Left ventricle myocardium superior (tissue), 1 donor: ENCODE measurements at regions not wholly inside any gene's neighbourhood (a gene's known extent, or its start where the extent isn't known, plus 50 kb on each side); places are given as distances from the start of the nearest gene placed in this dataset.
"Not testable (repeated sequence)": the region's sequence is repeated elsewhere in the genome, so short reads cannot be mapped to it uniquely, and the experiment has no call there.

Experiments used
- ATAC-seq: fragments of 200-7000 bp; cut with Tn5 transposase; one replicate; pipeline ENCODE4 v1.9.1; 2020; ENCODE audit warnings: mild to moderate bottlenecking, moderate library complexity
- DNase-seq: peaks from one replicate; pipeline ENCODE4 v3.0.0-alpha.2; 2020
- intact Hi-C: fragments of 100-400 bp; cut with micrococcal nuclease; formaldehyde crosslinking; loops from one replicate; pipeline ENCODE4 v1.11.0; 2022
- donor health status: DM: no; HTN: yes; CAD: no; lungs with severe emphysema.

DNA sequence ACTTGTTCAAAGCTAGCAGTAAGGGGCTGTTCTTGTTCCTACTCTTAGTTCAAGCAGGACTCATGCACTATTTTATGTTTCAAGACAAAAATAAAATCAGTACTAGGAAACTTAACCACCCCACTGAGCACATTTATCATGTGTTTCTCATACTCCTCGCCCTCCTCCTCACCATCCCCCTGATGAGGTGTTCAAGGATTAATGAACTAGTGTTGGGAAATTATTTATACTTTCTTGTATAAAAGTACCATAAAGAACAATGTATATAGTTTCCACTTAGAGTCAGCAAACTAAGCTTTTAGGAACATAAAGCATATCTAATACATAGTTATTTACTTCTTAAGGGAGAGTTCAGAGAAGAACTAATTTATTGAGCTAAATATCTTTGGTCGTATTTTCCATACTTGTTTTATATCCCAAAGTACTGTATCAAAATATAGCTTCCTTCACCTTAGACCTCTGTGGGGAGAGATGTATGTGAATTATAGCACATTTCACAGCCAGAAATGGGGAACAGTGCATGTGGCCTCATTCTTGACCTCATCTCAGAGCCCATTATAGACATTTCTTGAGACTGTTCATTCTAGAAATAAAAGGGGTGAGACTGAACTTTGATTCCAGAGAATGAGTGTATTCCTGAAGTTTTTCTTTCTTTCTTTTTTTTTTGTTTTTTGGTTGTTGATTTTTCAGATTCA lies 326.5 kb upstream of the MAP3K7 start:
- intact Hi-C loops = no loop called here
- DNase-seq = no peak
- ATAC-seq = no peak

DNA sequence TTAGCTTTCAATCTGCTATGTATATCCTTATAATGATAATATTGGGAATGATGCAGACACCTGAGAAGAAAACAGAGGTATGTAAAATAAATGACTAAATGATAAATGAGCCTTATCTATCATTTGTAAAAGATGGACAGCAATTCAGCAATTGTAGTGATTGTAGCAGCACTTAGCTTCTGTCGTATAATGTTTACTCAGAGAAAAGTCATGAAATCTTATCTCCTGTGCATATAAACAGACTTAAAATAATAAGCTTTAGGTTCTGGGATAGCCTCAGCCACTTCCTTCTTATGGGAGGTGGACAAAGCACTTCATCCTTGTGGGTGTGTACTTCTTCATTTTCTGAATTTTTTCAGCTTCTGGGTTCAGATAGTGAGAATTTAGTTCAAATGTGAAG lies 324.8 kb upstream of the MAP3K7 start:
- intact Hi-C loops = no loop called here
- ATAC-seq = no peak
- no peak for DNase-seq

DNA sequence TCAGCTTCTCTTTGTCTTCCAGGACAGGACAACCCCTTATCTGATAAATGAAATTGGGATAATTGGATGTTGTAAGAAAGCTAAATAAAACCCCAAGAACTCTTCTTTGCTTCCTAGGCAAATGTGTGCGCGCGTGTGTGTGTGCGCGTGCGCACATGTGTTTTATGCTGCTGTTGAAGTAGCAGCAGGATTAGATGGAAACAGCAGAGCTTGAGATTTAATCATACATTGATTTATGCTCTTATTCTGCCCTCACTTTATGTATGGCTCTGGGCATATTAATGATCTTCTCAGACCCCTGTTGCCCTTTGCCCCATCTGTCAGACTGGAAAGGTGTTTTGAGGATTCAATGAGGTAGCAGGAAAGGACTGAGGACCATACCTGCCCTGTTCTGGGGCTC lies 324.0 kb upstream of the MAP3K7 start:
- ATAC-seq = no peak
- DNase-seq = no peak
- intact Hi-C loops = no loop called here

DNA sequence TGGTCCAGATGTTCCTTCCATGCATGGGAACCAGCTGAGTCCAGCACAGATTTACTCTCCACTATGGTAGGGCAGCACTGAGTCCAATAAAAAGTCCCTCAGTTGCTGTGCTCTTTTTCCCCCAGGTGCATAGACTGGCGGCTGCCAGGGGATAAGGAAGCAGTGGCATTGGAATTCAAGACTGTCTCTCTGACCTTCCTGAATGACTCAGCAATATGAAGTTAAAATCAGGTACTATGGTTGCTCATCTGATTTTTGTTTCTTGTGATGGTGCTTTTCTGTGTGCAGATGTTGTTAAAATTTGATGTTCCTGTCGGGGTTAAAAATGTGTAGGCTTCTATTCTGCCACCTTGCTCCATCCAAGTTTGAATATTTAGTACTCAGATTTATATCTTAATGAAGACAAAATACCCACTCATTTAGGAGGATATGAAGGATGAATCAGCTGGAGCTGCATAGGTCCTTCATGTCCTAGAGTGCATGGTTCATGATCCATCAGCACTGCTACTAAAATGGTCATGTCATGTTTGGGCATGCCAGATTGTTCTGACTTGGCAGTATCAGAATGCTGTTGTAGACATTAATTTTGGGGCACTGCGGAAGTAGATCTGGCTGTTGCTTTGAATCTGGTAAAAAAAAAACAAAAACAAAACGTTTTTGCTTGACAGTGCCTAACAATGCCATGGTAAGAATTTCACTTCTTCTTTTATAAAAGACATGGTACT lies 321.2 kb upstream of the MAP3K7 start:
- intact Hi-C loops = no loop called here
- no peak for DNase-seq
- no peak for ATAC-seq

DNA sequence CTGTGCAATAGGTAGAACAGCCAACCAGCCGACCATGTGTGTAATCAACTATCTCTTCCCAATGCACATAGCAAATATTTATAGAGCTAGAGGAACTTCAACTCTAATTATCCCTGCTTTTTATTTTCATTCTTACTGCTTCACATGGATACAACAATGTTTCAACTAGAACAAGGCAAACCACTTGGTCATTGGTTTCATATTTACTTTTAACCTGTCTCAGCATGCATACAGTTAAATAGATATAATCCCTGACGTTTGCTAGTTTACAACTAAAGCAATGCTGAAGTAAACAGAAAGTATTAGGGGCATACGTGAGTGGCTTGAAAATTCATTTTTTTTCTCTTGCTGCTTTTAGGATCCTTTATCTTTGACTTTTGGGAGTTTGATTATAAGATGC lies 318.5 kb upstream of the MAP3K7 start:
- no peak for DNase-seq
- ATAC-seq = no peak
- intact Hi-C loops = no loop called here

DNA sequence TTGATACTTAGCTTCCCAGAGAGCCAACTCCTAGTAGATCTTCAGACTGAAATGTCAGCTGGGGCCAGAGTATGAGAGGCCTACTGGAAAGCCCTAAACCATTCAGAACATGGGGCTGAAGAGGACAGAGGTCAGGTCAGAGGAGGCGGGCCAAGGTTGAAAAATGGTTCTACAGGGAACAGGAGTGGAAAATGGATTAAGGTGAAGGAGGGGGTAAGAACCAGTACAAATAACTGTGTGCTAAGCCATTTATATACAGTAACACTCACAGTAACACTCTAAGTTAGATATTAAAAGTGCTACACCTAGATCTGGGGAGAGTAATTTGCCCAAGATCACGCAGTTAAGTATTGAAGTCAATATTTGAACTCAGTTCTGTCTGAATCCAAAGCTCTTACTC lies 313.2 kb upstream of the MAP3K7 start:
- DNase-seq (no peak), ATAC-seq (no peak)
- intact Hi-C loops = no loop called here

DNA sequence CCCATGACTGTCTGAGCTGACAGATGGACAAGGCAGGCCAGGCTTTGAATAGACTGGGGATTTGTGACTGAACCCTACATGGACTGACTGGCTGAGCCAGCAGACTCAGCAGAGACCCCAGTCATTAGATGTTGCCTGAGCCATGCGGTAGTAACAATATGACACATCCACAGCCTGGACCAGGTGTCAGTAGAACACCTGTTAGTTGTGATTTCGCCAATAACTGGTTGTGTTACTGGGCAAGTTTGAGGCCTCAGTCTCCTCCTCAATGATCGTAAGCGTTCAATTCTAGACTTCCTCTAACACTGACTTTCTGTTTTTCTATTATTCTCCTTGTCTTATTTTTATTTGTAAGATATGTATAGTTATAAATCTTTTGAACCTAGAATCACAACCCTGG lies 311.9 kb upstream of the MAP3K7 start:
- intact Hi-C loops = no loop called here
- no peak for ATAC-seq
- no peak for DNase-seq

DNA sequence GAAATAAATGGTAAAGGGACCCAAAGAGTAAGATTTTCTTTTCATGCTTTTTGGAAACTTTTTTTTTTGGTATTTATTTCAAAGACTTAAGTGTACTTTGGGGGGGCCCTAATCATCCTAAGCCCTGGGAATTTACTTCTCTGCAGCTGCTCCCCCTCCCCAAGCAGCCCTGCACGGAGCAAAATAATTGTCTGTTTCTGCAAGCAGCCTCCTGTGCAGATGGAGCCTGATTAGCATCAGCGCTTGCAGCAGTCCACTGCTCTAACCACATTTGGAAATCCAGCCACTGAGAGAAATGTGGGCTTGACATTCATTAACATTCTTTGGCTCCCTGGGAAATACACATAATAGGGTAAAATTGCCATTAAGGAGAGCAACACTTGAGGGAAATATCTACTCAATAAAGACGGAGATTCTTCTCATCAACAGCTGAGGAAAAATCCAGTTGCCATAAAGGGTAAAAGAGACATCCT lies 309.2 kb upstream of the MAP3K7 start:
- DNase-seq = no peak
- ATAC-seq = no peak
- intact Hi-C loops = no loop called here

DNA sequence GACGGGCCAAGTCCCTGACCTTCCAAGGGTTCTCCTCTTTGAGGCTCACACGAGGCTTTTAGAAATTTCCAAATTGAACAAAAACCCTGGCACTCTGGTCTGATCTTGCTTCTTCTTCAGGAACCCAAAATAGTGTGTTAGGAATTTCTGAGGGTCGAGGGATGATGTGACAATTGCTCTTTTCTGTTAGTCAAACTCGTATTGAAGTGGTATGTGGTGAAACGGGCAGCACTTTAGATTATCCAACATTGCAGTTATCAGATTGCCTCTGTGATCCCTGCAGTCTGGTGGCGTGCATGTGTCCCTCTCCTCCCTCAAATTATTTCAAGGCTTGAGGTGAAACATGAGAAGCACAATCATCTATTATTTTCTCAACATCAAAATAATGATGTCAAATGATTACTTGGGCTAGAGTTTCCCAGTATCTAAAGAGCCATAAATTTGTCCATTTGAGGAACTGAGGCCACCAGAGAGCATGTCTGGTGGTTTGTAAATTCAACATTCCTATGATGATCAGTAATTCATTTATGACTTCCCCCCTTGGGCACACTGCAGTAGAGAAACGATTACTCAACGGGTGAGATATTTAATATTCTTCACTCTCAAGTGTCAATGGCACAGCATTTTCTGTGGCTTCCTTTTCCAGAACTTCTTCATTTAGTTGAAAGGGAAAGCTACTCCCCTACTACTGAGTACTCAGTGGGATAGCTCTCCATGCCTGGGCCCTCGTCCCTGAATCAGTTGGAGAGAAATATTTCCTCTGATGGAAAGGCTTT lies 308.6 kb upstream of the MAP3K7 start:
- DNase-seq (no peak), ATAC-seq (no peak)
- intact Hi-C loops = no loop called here

DNA sequence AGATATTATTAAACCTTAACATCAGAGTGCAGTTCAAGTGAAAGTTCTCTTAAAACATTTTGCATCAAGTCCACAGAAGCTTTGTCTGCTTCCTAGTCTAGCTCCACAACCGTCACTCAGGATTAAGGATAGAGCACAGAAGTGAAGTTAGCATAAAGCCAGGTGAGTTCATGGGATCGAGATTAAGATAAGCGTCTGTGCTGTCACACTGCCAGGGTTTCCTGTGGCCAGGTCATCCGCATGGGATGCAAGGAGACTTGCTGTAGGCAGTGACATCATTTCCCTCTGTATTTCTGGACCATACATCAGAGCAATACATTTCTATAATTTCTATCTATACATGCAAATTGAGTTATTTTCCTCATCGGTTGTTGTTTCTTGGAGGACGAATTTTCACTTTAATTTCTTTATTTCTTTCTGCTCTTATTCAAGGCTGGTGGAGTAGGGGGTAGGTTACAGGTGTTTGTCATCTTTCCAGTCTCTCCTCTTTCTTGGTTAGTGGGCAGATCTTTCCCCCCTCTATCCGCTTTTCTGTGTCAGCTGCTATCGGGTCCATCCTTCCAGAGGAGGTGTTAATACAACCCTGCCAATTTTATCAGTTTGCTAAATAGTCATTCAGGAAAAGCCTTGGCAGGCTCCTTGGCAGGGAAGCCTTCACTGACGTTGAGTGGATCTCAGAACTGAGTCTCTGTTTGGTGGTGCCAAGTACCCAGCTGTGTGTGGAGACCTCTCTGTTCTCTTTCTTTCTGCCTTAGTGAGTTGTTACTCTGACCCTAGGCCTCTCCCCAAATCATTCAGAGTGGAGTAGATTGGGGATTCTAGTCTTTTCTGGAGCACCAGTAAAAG lies 307.6 kb upstream of the MAP3K7 start:
- DNase-seq (no peak), ATAC-seq (no peak)
- intact Hi-C loops = no loop called here

DNA sequence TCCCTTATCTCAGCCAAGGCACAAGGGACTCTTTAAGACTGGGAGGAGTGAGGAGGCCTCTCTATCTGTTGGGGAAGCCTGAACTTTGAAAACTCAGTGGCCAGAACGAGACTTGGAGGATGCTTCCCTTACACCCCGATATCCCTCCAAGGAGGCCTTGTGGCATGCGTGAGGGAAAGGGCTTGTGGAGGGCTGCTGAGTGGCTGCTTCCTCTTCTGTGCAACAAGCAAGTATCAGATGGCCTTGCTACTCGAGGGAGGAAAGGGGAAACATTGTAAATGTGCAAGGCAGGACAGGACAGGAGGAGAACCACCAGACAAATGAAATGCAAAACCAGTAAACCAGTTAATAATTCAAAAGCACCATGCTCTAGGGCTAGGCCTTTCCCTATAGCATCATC lies 306.5 kb upstream of the MAP3K7 start:
- ATAC-seq = no peak
- DNase-seq = no peak
- intact Hi-C loops = no loop called here

DNA sequence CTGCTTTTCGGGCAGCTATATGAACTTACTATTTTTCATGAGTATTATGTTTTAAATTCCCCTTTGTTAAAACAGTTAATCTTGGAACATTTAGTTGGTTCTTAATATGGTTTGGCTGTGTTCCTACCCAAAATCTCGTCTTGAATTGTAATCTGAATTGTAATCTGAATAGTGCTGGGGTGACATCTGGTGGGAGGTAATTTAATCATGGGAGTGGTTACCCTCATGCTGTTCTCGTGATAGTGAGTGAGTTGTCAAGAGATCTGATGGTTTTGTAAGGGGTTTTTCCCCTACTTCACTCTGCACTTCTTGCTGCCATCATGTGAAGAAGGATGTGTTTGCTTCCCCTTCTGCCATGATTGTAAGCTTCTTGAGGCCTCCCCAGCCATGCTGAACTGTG lies 305.4 kb upstream of the MAP3K7 start:
- ATAC-seq (no peak), DNase-seq (no peak)
- intact Hi-C loops = no loop called here

DNA sequence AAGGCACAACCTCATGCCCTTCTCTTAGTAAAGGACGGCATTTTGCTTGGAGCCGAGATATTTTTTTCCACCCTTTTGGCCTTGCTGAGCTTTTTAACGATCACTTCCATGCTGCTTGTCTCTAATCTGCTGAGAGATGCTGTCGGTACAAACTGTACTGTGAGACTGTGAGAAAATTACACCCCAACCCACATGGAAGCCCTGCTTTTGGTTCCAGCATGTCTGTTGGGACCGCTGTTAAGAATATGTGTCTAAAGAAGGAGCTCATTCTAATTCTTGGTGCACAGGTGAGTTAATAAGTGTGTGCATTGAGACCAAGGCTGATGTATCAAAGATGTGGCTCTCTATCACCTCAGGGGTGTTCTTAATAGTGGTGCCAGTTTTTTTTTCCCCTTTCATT lies 304.5 kb upstream of the MAP3K7 start:
- DNase-seq (no peak), ATAC-seq (no peak)
- intact Hi-C loops = no loop called here

DNA sequence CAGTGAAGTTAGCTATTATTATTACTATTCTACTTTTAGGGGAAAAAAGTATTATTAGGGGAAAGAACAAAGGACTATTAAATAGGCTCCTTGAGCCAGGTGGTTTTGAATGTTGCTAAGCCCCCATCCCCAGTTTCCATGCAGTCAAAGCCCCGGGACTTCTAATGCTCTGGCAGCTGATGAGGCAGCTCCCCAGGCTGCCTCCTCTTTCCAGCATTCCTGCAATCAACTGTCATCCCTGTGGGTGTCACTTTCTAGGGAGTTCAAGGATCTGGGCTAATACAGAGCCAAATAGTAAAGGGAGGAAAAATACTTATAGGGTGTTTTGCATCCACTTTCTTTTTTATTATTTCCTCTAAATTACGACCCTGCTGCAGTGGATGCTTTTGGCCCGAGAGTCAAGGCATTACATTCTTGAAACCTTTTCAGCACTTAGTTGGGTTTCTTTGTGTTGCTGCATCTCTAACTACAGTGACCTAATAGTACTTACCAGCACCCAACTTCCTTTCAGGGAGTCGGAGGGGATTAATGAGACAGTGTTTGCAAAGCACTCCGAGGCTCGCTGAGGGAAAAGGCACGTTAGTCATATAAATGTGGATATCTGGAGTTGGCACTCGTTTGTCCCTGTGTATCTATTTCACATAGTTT lies 303.9 kb upstream of the MAP3K7 start:
- ATAC-seq = no peak

DNA sequence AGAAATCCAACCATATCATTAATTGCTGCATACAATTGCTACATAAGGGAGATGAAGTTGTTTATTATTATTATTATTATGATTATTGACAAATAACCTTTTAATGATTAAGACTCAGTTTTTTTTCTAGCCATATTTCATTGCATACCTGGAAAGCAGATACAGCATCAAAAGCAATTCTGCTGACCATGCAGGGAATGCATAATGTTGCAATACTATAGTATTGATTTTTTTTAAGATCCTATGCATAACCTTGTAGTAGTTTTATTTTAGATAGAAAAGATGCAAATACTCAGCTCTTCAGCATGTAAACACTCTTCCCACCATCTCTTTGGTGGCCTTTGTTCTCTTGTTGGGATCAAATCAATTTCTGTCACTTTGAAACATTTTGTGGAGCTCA lies 300.9 kb upstream of the MAP3K7 start:
- DNase-seq = no peak
- intact Hi-C loops = no loop called here
- no peak for ATAC-seq

More for the DNA sequence above, 303.9 kb upstream of the MAP3K7 start:
- no peak for DNase-seq
- intact Hi-C loops = no loop called here

DNA sequence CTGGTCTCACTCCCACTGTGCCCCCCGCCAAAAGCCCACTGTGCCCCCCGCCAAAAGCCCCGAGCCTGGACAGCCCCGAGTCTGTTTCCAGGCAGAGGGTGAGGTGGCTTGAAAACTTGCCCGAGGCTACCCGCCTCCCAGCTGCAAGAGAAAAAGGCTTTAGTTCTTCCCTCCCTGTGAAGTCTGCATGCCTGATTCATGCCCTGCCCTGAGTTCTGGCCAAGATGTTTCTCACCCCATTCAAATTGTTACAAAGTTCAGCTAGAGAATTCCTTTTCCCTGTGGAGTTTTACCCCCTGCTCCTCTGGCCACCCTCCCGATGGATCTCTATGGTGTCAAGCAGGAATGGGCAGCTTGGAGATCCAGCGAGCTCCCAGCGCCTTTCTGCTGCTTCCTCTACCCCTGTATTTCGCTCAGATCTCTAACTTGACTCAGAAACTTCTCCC lies 298.8 kb upstream of the MAP3K7 start:
- no peak for ATAC-seq
- intact Hi-C loops = no loop called here

DNA sequence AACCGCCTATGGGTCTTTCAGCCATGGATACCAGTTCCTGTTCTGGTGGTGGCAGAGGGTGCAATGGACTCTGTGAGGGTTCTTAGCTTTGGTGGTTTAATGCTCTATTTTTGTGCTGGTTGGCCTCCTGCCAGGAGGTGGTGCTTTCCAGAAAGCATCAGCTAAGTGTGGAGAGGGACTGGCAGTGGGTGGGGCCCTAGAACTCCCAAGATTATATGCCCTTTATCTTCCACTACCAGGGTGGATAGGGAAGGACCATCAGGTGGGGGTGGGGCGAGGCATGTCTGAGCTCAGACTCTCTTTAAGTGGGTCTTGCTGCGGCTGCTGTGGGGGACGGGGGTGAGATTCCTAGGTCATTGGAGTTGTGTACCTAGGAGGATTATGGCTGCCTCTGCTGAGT lies 298.3 kb upstream of the MAP3K7 start:
- intact Hi-C loops, DNase-seq, ATAC-seq: not testable (repeated sequence)

More for the DNA sequence above, 298.8 kb upstream of the MAP3K7 start:
- DNase-seq = no peak

DNA sequence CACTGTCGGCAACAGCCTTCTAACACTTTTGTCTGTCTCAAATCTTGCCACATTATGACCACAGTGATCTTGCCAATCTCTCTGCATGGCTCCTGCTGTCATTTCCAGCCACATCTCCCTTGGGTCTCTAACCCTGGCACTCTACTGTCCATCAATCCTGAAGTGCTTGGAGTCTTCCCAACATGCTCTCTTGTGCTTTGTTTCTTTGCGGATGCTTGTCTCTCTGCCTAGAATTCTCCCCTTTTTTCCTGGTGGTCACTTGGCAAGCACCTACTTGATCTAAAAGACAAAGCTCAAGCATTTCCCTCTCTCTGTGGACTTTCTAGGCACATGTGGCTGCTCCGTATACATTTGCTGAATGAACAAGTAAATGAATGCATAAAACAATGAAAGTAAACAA lies 290.7 kb upstream of the MAP3K7 start:
- DNase-seq (no peak), ATAC-seq (no peak)
- intact Hi-C loops = no loop called here

DNA sequence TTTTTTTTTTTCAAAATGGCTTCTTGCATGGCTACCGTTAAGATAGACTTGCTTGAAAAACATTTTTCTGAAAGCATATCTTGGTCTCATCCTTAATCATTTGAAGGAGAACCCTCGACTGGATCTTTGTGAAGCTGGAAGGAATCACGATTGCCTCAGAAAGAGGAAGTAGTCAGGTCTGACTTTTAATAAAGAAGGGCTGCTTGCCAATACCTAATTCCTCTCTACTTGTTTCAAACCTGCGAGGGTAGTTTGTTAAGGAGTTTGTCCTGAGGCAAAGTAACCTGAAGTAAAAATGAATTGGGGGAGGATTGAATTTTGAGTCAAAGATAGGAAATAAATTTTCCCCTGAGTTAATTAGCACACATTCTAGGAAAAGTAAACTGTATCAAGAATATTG lies 288.1 kb upstream of the MAP3K7 start:
- intact Hi-C loops = no loop called here
- no peak for DNase-seq
- ATAC-seq = no peak
